ENCODE measurements at regions not wholly inside any gene's neighbourhood (a gene's known extent, or its start where the extent isn't known, plus 50 kb on each side); places are given as distances from the start of the nearest gene placed in this dataset.

GRCh38 chr6:10305790-10306415 lies 109.0 kb downstream of the TFAP2A start:
- no peak for DNase-seq (ENCODE audit: low read depth)

DNA sequence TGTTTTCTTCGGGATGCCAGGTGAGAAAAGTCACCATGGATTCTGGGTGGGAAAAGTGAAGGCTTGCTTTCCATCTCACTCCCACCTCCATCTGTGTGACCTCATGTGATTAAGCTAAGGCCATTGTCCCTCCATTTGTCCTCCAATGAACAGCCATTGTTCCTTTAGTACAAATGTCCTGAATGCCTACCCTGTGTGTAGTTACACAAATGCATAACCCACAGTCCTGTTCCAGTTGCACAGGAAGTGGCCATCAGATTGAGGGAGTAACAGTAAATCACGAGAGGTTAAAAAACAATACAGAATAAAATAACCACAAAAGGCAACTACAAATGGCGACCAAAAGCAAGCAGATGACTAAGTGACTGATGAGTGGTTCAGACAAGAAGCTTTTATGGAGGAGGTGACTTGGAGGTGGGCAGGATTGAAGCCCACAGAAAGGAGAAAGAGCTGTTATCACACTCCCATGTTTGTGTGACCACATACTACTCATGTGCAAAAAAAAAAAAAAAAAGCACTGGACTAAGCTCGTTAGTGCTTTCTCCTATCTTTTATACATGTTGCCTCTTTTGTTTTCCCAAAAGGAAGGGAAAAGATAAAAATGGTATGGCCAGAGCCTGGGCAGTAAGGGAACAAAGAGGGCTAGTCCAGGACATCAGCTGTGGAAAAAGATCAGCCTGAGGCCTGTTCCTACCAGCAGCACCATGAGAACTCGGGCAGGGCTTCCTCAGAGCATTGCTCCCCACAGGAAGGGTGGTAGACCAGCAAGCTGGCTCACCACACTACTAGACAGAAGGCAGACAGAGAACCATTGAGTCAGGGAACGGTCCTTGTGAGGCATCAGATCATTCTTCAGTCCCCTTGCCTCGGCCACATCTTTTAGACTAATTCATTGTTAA lies 111.0 kb downstream of the TFAP2A start:
- no peak for DNase-seq (ENCODE audit: low read depth)

DNA sequence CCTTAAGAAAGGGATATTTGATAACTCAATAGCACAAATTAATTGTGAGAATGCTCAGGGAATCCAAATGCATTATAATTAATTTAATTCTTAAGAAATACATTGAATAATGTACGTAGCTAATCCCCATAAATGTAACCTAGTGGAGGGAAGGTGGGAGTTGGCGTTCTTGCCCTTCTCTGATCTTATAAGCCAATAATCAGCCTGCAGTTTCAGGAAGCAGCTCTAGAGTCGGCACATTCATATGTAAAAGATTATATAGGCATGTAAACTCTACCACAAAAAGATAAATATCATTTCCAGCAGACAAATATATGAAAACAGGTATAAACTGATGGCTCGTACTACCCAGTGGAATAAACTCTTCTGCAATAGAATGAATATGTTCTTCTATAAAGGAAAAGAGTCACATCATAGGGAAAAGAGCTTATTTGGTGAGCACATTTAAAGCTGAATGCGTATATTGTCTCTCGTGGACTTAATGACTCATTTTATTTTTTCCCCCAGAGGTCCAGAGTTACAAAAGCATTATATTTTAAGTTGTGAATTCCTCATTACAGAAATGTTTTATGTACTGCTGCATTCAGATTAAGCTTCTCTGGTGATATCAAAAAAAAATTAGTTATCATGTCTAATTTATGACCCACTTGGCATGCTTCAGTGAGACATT lies 112.2 kb downstream of the TFAP2A start:
- DNase-seq (ENCODE audit: low read depth): no peak

- no peak for DNase-seq (ENCODE audit: low read depth)
Measured at GRCh38 chr6:10300071-10300470, 114.8 kb downstream of the TFAP2A start.

DNA sequence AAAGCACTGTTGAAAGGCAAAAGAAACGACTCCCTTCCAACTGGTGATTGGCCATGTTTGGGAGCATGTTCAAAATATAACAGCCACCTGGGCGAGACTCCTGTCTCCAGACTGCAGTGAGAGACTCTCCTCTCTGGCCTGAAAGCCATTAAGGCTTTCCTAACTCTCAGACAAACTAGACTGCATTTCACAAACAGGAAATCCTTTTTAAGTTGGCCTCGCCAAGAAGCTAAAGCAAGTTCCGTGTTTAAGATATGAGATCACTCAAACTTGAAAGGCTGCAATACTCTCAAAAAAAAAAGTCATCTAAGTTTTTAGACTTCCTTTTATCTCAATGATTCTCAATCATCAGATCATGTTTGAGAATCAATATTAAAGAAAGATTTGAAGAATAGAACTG lies 117.0 kb downstream of the TFAP2A start:
- DNase-seq (ENCODE audit: low read depth): no peak

DNA sequence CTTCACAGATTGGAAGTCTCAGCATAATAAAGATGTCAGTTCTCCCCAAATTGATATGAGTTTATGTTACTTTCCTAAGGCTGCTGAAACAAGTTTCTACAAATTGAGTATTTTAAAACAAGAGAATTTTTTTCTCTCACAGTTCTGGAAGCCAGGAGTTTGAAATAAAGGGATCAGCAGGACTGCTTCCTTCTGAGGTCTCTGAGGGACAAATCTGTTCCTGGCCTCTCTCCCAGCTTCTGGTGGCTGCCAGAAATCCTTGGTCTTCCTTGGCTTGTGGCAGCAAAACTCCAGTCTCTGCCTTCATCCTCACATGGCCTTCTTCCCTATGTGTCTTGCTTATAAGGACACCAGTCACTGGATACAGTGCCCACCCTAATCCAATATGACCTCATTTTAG lies 136.1 kb downstream of the TFAP2A start:
- DNase-seq (ENCODE audit: low read depth): no peak

GRCh38 chr6:10276660-10277287 lies 138.1 kb downstream of the TFAP2A start:
- no peak for DNase-seq (ENCODE audit: low read depth)

DNA sequence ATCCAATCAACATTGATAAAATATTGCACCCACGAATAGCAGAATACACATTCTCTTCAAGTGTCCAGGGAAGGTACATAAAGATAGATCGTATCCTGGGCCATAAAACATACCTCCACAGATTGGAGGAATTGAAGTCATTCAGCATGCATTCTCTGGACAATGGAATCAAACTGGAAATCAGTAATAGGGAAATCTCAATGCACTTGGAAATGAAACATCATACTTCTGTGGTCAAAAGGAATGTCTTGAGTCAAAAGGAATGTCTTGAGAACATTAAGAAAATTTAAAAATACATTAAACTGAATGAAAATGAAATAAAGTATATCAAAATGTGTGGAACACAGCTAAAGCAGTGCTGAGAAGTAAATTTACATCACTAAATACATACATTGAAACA lies 138.8 kb downstream of the TFAP2A start:
- no peak for DNase-seq (ENCODE audit: low read depth)

- no peak for DNase-seq (ENCODE audit: low read depth)
Measured at GRCh38 chr6:10272591-10272990, 142.3 kb downstream of the TFAP2A start.

DNA sequence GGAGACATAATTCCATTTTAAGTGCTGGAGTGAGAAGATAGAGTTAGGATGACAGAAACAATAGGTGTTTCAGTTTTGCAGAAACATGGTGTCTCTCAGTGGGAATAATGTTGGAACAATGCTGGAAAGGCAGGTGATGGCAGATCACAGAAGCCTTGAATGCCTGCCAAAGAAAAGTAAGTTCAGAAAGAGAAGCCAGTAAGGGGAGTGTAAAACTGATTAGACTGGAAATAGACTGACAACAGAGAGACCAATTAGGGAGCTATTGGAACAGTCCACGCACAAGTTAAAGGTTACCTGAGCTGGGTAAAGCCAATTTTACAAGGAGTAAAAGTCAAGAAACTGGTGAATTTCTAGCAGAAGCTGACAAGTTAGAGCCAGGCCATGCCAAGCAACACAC lies 142.9 kb downstream of the TFAP2A start:
- no peak for DNase-seq (ENCODE audit: low read depth)

DNA sequence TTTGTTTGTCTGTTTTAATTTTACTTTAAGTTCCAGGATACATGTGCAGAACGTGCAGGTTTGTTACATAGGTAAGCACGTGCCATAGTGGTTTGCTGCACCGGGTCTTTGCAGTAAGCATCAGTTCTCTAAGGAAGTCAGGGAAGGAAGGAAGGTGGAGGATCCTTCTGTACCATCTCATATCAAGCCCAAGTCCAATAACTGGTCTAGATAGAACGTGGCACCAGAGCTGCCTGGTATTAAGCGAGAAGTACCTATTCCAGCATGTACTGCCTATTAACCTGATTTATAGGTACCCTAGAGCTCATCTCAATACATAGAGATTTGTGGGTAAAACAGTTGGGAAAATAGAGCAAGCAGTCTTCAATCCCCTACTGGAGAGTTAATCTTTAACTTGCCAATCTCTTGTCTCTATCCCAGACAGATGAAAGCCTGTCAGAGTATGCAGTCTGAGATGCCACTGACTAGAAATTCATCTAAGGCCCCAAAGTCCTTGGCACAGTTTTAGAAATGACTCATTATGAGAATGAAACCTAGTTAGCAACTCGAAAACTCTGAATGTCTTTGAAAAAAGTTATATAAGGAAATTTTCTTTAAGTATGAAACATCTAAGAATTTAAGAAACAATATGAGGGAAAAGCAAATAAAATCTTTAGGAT lies 144.9 kb downstream of the TFAP2A start:
- DNase-seq (ENCODE audit: low read depth): no peak

DNA sequence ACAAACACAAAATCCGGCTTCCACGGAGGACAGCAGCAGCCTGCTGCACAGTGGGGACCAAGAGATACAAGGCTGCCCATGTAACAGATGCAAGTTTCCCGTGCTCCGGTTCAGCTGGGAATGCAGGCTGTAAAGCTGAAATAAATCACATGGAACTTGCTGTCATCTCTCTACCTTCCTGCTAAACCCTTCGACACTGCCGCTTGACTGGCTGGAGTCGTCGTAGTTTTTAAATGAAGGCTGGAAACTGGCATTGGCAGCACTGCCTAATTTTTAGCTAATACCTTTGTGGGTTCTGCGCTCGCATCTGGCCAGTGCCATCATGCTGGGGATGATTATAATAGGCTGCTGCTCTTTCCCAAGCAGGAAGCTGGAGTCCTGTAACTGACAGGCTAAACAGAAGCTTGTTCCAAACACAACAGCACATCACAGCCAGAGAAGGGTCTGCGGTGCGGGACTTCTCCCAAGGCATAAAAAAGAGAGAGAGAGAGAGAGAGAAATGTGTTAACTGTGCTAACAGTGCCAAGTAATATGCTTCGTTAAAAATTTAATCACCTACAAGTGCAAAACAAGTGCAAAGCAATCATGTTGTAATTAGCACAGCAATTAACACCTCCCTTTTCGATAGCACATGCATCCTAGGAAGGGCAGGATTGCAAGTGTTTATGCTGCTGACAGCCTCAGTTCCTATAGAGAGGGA lies 146.1 kb downstream of the TFAP2A start:
- no peak for DNase-seq (ENCODE audit: low read depth)

- no peak for DNase-seq (ENCODE audit: low read depth)
Measured at GRCh38 chr6:10268111-10268510, 146.8 kb downstream of the TFAP2A start.

DNA sequence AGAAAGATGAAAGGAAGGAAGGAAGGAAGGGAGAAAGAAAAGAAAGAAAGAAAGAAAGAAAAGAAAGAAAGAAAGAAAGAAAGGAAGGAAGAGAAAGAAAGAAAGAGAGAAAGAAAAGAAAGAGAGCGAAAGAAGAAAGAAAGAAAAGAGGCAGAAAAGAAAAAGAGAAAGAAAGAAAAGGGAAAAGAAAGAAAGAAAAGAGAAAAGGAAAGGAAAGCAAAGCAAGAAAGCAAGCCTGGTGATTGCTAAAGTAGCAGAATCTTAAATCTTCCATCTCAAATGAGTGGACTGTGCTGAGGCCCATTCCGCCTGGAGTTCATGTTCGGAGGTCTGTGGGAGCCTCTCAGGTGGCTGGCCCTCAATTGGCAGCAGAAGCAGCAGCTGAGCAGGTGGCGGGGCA lies 148.4 kb downstream of the TFAP2A start:
- DNase-seq (ENCODE audit: low read depth): no peak

- no peak for DNase-seq (ENCODE audit: low read depth)
Measured at GRCh38 chr6:10266061-10266460, 148.8 kb downstream of the TFAP2A start.

DNA sequence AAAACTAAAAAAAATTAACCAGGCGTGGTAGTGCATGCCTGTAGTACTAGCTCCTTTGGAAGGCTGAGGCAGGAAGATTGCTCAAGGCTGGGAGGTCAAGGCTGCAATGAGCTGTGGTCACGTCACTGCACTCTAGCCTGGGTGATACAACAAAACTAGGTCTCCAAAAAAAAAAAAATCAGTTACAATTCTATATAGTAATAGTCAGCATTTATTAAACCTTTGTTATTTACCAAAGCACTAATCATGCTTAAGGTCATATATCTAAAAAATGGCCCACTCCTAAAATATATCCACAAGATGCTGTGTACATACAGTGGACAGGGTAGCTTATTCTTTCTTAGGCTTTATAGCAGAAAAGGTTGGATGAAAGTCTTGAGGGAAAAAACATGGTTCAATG lies 152.4 kb downstream of the TFAP2A start:
- DNase-seq (ENCODE audit: low read depth): no peak

- no peak for DNase-seq (ENCODE audit: low read depth)
Measured at GRCh38 chr6:10259671-10260070, 155.2 kb downstream of the TFAP2A start.

DNA sequence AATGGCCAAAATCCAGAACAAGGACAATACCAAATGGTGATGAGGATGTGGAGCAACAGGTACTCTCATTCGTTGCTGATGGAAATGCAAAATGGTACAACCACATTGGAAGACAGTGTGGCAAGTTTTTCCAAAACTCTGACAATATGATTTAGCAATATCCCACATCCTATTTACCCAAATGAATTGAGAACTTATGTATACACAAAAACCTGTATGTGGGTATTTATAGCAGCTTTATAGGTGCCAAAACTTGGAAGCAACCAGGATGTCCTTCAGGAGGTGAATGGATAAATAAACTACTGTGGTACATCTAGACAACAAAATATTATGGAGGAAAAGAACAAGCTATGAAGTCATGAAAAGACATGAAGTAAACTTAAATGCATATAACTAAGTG lies 156.5 kb downstream of the TFAP2A start:
- DNase-seq (ENCODE audit: low read depth): no peak

DNA sequence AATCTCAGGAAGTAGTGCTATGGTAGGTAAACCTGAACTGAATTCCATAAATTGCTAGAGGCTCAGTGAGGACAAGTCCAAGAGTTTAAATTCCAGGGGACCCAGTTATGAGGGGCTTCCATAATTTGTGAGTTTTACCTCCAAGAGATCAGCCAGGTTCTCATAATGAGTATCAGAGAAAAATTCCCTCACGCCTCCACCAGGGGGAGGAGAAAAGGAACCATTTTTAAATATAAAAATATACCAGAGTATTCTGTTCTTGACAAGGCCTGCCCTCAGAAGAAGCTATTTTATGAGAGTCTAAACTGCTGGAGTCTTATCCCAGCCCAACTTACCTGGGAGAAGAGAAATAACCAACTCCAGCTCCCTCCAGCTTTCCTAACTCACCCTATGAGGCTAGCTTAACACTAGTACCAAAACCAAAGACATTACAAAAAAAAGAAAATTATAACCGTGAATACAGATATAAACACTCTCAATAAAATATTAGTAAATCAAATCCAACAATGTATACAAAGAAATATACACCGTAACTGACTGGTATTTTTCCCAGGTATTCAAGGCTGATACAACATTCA lies 158.7 kb downstream of the TFAP2A start:
- DNase-seq (ENCODE audit: low read depth): no peak

GRCh38 chr6:10250655-10251220 lies 164.1 kb downstream of the TFAP2A start:
- DNase-seq (ENCODE audit: low read depth): no peak

DNA sequence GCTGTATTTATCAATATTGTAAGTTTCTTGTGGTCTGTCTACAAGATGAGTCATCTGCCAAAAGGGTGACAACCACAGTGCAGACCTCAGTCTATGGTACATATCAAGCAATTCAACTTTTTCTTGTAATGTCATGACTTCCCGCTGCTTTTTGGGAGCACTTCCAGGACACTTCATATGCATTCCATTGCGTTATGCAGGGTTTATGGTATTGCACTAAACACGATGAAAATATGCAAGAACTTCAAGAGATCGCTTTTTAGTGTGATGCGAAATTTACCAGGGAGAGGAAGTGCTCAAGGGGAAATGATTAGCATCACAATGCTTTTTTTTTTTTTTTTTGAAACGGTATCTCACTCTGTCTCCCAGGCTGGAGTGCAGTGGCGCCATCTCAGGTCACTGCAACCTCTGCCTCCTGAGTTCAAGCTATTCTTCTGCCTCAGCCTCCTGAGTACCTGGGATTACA lies 166.5 kb downstream of the TFAP2A start:
- no peak for DNase-seq (ENCODE audit: low read depth)

Data from stimulated activated CD8-positive, alpha-beta memory T cell treated with anti-CD3 and anti-CD28 coated beads, Interleukin-4, amount 100 ng/mL, for 24 hours (primary cell).